B cell (primary cell): ENCODE measurements at regions not wholly inside any gene's neighbourhood (a gene's known extent, or its start where the extent isn't known, plus 50 kb on each side); places are given as distances from the start of the nearest gene placed in this dataset.

Experiments
- EZH2 ChIP-seq: IDR thresholded peaks from 2 replicates; pipeline ENCODE4 v1.6.1; 2012; ENCODE audit warnings: borderline replicate concordance, low read depth, mild to moderate bottlenecking, moderate library complexity, low read length; ENCODE audit not compliant: insufficient read depth, poor library complexity, severe bottlenecking
- TF ChIP-seq, protein P1 (sequence below): fragments of 200-600 bp; IDR thresholded peaks from one replicate; pipeline ENCODE4 v1.8.0; 2022; ENCODE audit warnings: antibody characterized with exemption, mild to moderate bottlenecking

DNA sequence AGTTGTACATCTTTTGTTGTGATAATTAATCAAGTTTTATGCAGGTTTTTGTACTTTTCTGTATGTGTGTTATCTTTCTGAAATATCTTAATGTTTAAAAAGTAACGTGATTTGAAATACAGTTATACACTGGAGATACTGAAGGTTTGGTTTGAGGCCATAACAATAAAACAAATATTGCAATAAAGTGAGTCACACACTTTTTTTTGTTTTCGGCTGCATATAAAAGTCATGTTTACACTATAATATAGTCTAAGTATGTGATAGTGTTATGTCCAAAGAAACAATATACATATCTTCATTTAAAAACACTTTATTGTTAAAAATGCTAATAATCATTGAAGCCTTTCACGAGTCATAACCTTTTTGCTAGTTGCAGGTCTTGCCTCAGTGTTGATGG is 473.1 kb upstream of the GJE1 start:
- TF ChIP-seq, protein P1, sequence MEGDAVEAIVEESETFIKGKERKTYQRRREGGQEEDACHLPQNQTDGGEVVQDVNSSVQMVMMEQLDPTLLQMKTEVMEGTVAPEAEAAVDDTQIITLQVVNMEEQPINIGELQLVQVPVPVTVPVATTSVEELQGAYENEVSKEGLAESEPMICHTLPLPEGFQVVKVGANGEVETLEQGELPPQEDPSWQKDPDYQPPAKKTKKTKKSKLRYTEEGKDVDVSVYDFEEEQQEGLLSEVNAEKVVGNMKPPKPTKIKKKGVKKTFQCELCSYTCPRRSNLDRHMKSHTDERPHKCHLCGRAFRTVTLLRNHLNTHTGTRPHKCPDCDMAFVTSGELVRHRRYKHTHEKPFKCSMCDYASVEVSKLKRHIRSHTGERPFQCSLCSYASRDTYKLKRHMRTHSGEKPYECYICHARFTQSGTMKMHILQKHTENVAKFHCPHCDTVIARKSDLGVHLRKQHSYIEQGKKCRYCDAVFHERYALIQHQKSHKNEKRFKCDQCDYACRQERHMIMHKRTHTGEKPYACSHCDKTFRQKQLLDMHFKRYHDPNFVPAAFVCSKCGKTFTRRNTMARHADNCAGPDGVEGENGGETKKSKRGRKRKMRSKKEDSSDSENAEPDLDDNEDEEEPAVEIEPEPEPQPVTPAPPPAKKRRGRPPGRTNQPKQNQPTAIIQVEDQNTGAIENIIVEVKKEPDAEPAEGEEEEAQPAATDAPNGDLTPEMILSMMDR, result no peak
- no peak for TF ChIP-seq EZH2
